ENCODE measurements at regions not wholly inside any gene's neighbourhood (a gene's known extent, or its start where the extent isn't known, plus 50 kb on each side); places are given as distances from the start of the nearest gene placed in this dataset.

DNA sequence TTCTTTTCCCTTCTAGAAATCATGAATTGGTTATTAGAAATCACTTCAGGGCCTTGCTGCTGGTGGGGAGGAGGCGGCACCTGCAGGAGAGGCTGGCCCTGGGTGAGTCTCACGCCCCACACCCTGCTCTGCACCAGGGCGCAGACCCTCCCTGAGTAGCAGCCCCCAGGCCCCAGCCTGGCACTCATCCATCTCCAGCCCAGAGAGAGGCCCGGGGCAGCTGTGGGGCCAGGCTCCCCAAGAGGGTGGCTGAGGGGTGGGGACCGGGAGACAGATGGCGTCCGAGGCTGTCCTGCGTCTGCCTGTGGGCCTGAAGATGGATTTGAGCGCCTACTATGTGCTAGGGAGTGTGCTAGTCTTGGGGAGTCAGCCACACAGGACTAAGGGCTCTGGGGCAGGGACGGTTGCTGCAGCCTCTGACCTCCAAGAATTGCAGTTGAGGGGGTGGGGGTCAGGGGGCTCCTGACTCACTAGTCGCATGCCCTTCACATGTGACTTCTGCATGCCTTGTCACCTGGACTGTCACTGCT, 59.6 kb upstream of the GATA5 start:
- H3K36me3 ChIP-seq, result no peaks in the 10 kb centered on the region
- TF ChIP-seq EP300 (IDR thresholded peaks at IDR 0.05; ENCODE audit: low read depth) (no peak), POLR2A (IDR thresholded peaks at IDR 0.05) (no peak), POLR2AphosphoS5 (IDR thresholded peaks at IDR 0.05) (no peak)
- TF ChIP-seq, protein P1, sequence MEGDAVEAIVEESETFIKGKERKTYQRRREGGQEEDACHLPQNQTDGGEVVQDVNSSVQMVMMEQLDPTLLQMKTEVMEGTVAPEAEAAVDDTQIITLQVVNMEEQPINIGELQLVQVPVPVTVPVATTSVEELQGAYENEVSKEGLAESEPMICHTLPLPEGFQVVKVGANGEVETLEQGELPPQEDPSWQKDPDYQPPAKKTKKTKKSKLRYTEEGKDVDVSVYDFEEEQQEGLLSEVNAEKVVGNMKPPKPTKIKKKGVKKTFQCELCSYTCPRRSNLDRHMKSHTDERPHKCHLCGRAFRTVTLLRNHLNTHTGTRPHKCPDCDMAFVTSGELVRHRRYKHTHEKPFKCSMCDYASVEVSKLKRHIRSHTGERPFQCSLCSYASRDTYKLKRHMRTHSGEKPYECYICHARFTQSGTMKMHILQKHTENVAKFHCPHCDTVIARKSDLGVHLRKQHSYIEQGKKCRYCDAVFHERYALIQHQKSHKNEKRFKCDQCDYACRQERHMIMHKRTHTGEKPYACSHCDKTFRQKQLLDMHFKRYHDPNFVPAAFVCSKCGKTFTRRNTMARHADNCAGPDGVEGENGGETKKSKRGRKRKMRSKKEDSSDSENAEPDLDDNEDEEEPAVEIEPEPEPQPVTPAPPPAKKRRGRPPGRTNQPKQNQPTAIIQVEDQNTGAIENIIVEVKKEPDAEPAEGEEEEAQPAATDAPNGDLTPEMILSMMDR (IDR thresholded peaks at IDR 0.05), result no peak
- H3K27ac ChIP-seq, result no peak overlapping the region
- no peak for DNase-seq
- in situ Hi-C loops (cut with MboI; ENCODE audit: low pct_ligation_motif_present in 1 of 4, low pct_unique_long_range_greater_than_20kb in 1 of 4, low sequenced_read_pairs in 3 of 4) (no loop called here), intact Hi-C loops (cut with DNase I; ENCODE audit: low total_unique reads) (no loop called here)
- H3K27me3 ChIP-seq, result peaks cover 27% of the 10 kb centered on the region
- H3K4me3 ChIP-seq, result no peak overlapping the region
- WGBS, 2 donors (ENCODE audit: low coverage in 1 of 2), result 81% methylated on average over 11 of the region's 11 CpGs; no CpG with 5 or more reads in 1 of the 2 donors
- peaks cover 13 to 27% (median 19%) of the 10 kb centered on the region in 4 donors for H3K4me1 ChIP-seq
- no peaks in the 10 kb centered on the region for H3K9me3 ChIP-seq

DNA sequence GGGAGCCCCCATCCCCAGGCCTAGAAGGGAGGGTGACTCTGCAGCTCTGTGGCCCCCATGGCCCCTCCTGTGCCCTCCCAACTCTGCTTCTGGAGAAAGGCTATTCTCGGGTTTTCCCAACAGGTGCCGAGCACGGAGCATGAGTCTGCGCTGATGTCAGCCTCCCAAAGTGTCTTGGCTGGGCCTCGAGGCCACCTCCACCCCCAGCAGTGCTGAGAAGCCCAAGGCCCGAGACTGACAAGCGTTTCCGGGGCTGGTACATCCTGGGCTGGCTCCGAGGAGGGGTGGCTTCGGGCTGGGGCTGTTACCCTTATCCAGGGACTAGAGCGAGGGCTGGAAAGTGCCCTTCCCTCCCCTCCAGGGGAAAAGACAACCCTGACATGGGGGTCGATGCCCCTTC, 60.2 kb upstream of the GATA5 start:
- in situ Hi-C loops (cut with MboI; ENCODE audit: low pct_ligation_motif_present in 1 of 4, low pct_unique_long_range_greater_than_20kb in 1 of 4, low sequenced_read_pairs in 3 of 4) (no loop called here), intact Hi-C loops (cut with DNase I; ENCODE audit: low total_unique reads) (no loop called here)
- Histone ChIP-seq H3K4me3 (no peak overlapping the region), H3K27me3 (peaks cover 27% of the 10 kb centered on the region), H3K9me3 (no peaks in the 10 kb centered on the region), H3K27ac (no peak overlapping the region), H3K36me3 (no peaks in the 10 kb centered on the region), H3K4me1 (peaks cover 13 to 27% (median 19%) of the 10 kb centered on the region in 4 donors)
- 93% methylated on average over 10 of the region's 12 CpGs; no CpG with 5 or more reads in 1 of the 2 donors for WGBS, 2 donors (ENCODE audit: low coverage in 1 of 2)
- TF ChIP-seq POLR2AphosphoS5 (IDR thresholded peaks at IDR 0.05) (no peak), EP300 (IDR thresholded peaks at IDR 0.05; ENCODE audit: low read depth) (no peak), POLR2A (IDR thresholded peaks at IDR 0.05) (no peak)
- TF ChIP-seq, protein P1 (IDR thresholded peaks at IDR 0.05), result no peak
- no peak for DNase-seq

DNA sequence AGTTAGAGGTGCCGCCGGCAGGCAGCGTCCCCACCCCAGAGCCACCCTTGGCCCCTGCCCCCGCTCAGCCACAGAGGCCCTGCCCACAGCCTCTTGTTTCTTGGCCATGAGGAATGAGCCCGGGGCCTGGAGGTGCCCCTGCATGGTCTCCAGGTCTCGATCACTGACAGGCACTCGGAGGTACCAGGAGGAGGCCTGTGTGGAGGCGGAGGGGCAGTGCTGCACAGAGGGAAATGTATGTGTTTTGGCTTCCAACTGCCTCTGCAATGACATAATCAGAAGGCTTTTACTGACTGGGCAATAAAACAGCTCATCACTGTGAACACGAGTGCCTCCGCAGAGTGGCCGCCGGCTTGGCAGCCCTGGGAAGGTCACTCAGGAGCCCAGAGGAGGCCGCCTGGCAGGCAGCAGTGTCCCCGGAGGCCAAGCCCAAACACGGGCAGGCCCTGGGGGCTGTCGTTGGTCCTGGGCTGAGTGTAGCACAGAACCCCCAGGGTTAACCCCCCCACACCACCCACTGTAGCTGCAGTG, 61.1 kb upstream of the GATA5 start:
- DNase-seq, result no peak
- H3K9me3 ChIP-seq, result no peaks in the 10 kb centered on the region
- H3K4me3 ChIP-seq, result no peak overlapping the region
- TF ChIP-seq POLR2A (IDR thresholded peaks at IDR 0.05), result no peak
- TF ChIP-seq, protein P1 (IDR thresholded peaks at IDR 0.05), result no peak
- TF ChIP-seq EP300 (IDR thresholded peaks at IDR 0.05; ENCODE audit: low read depth), result no peak
- TF ChIP-seq POLR2AphosphoS5 (IDR thresholded peaks at IDR 0.05), result no peak
- H3K4me1 ChIP-seq, result peaks cover 13 to 27% (median 19%) of the 10 kb centered on the region in 4 donors
- peaks cover 27% of the 10 kb centered on the region for H3K27me3 ChIP-seq
- H3K27ac ChIP-seq, result peak overlapping the region in 2 of 4 donors; percentile 48 to 58
- H3K36me3 ChIP-seq, result no peaks in the 10 kb centered on the region
- WGBS, 2 donors (ENCODE audit: low coverage in 1 of 2), result 50% methylated on average over 8 of the region's 16 CpGs; no CpG with 5 or more reads in 1 of the 2 donors
- in situ Hi-C loops (cut with MboI; ENCODE audit: low pct_ligation_motif_present in 1 of 4, low pct_unique_long_range_greater_than_20kb in 1 of 4, low sequenced_read_pairs in 3 of 4), result no loop called here
- intact Hi-C loops (cut with DNase I; ENCODE audit: low total_unique reads), result no loop called here

DNA sequence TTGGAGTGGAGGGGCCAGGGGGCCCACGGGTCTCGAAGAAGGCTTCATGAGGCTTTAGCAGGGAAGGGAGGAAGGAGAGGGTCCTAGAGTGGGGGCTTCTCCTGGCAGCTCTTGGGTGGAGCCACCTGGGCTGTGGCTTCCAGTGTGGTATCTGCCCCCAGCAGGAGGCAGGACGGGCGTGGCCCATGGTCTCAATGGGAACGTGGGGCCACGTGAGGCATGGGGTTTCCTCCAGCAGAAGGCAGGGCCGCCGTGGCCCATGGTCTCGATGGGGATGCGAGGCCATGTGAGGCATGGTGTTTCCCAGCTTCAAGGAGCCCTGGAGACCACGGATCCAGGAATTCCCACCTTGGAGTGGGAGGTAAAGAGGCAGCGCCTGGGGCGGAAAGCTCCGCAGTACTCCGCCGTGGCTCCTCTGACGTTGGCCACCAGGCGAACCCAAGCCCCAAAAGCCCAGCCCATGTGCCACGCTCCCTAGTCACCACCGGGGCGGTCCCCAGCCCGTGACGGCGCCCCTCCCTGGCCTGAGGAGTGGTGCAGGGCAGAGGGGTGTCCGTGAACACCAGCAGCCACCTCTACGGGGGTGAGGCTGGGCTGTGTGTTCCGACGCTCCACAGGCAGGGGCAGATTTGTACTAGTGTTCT, 62.0 kb upstream of the GATA5 start:
- WGBS, 2 donors (ENCODE audit: low coverage in 1 of 2), result 60 to 72% methylated on average over 1 to 23 of the region's 28 CpGs
- DNase-seq, result no peak
- intact Hi-C loops (cut with DNase I; ENCODE audit: low total_unique reads), result no loop called here
- no peak overlapping the region for H3K4me3 ChIP-seq
- H3K9me3 ChIP-seq, result no peaks in the 10 kb centered on the region
- peaks cover 27% of the 10 kb centered on the region for H3K27me3 ChIP-seq
- H3K4me1 ChIP-seq, result peaks cover 13 to 27% (median 19%) of the 10 kb centered on the region in 4 donors
- TF ChIP-seq, protein P1 (IDR thresholded peaks at IDR 0.05), result no peak
- TF ChIP-seq POLR2A (IDR thresholded peaks at IDR 0.05), result no peak
- TF ChIP-seq POLR2AphosphoS5 (IDR thresholded peaks at IDR 0.05), result no peak
- no peak for TF ChIP-seq EP300 (IDR thresholded peaks at IDR 0.05; ENCODE audit: low read depth)
- in situ Hi-C loops (cut with MboI; ENCODE audit: low pct_ligation_motif_present in 1 of 4, low pct_unique_long_range_greater_than_20kb in 1 of 4, low sequenced_read_pairs in 3 of 4), result no loop called here
- no peaks in the 10 kb centered on the region for H3K36me3 ChIP-seq
- peak overlapping the region in 2 of 4 donors; percentile 78 to 79 for H3K27ac ChIP-seq
